ENCODE measurements at regions not wholly inside any gene's neighbourhood (a gene's known extent, or its start where the extent isn't known, plus 50 kb on each side); places are given as distances from the start of the nearest gene placed in this dataset.

GRCh38 chr3:162213196-162213595 lies 716.6 kb downstream of the OTOL1 start:
- Histone ChIP-seq H3K4ac (ENCODE audit: low read depth, low read length) (no peak overlapping the region), H2BK15ac (ENCODE audit: low read depth, low read length) (no peak overlapping the region), H2BK20ac (ENCODE audit: low read depth, low read length, poor library complexity, severe bottlenecking) (no peak overlapping the region), H4K20me1 (ENCODE audit: control insufficient read depth, insufficient read depth, insufficient read length) (no peaks in the 10 kb centered on the region), H2AFZ (ENCODE audit: low read length) (no peak overlapping the region), H3K4me1 (ENCODE audit: insufficient read depth, low read length) (no peaks in the 10 kb centered on the region), H2BK120ac (ENCODE audit: low read depth, low read length, poor library complexity, severe bottlenecking) (no peak overlapping the region), H3K27ac (ENCODE audit: insufficient read length, low read depth, low read length) (no peak overlapping the region), H4K91ac (ENCODE audit: insufficient read length, low read depth, low read length) (no peak overlapping the region), H3K18ac (ENCODE audit: insufficient read length, low read depth, low read length) (no peak overlapping the region), H4K5ac (ENCODE audit: insufficient read length, low read depth, low read length) (no peak overlapping the region), H3K9ac (ENCODE audit: extremely low read depth, insufficient read length, low read length) (no peak overlapping the region), H3K14ac (ENCODE audit: insufficient read depth, low read length) (no peak overlapping the region), H2BK5ac (ENCODE audit: insufficient read length, low read length) (no peak overlapping the region), H2BK12ac (ENCODE audit: insufficient read length, low read depth, low read length) (no peak overlapping the region), H2AK5ac (ENCODE audit: insufficient read length, low read length) (no peak overlapping the region), H3K23me2 (ENCODE audit: insufficient read length, low read depth, low read length, poor library complexity, severe bottlenecking) (no peaks in the 10 kb centered on the region), H3K79me2 (ENCODE audit: insufficient read depth, low read length) (no peaks in the 10 kb centered on the region), H3K4me2 (ENCODE audit: insufficient read depth, insufficient read length, low read length) (no peak overlapping the region), H4K8ac (replicated peaks; ENCODE audit: insufficient read length, low read depth, low read length) (no peak overlapping the region), H3K27me3 (ENCODE audit: insufficient read depth, low read length) (no peaks in the 10 kb centered on the region), H3K23ac (ENCODE audit: insufficient read length, low read depth, low read length) (no peak overlapping the region), H3K9me3 (ENCODE audit: control insufficient read depth, low read depth, low read length) (no peaks in the 10 kb centered on the region), H3K79me1 (ENCODE audit: insufficient read depth, low read depth, low read length, poor library complexity, severe bottlenecking) (no peaks in the 10 kb centered on the region), H3T11ph (ENCODE audit: low read length) (no peak overlapping the region), H3K56ac (ENCODE audit: insufficient read length, low read depth, low read length) (no peak overlapping the region)
- no peaks in the 10 kb centered on the region for H3K9me3 Mint-ChIP-seq
- no peaks in the 10 kb centered on the region for H3K27me3 Mint-ChIP-seq (ENCODE audit: low read depth)
- no peak overlapping the region for H3K4me3 Mint-ChIP-seq
- H3K4me1 Mint-ChIP-seq, result no peaks in the 10 kb centered on the region
- no peak for TF ChIP-seq CTCF (conservative IDR thresholded peaks at IDR 0.05)
- H3K27ac Mint-ChIP-seq, result no peak overlapping the region
- no peaks in the 10 kb centered on the region for H3K36me3 Mint-ChIP-seq (ENCODE audit: insufficient read depth in 1 of 3, low read depth in 3 of 3)
- no peak for DNase-seq
- WGBS (ENCODE audit: extremely low coverage, insufficient read length, low lambda C conversion rate), result no CpG with 5 or more reads among the region's 2 CpGs

Data from H9 (cell line).